ENCODE measurements at regions not wholly inside any gene's neighbourhood (a gene's known extent, or its start where the extent isn't known, plus 50 kb on each side); places are given as distances from the start of the nearest gene placed in this dataset.

DNA sequence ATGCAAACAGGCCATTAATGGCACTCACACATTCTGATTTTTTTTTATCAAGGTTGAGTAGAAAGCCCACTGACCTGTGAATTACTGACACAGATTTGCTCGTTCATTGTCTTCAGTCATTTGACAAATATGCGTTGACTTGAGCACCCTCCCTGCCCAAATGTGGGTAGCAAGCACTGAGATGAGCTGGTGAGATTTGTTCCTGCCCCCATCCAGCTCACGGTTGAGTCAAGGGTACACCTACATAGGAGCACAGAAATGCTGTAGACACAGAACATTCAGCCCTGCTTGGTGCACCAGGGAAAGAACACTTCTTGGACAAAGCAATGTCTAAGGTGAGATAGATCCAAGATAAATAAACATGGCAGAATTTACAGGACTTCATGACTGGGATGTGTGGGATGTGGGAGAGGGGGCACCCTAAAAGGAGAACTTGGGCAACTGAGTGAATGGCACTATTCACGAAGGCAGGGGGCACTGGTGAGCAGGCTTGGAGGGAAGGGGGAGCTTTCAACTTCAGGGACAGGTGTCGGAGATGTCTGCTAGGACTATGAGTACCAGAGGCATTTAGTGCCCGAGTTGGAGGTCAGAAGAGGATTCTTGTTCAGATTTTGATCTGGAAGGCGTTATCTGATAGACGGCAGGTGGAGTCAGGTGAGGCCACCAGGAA is 213.4 kb downstream of the VRK1 start:
- H3K4me3 ChIP-seq (ENCODE audit: low read depth in 1 of 2, low read length in 2 of 2): no peak overlapping the region
- no peaks in the 10 kb centered on the region for H3K27me3 ChIP-seq (ENCODE audit: low read depth, low read length)
- no peaks in the 10 kb centered on the region for H3K9me3 ChIP-seq (ENCODE audit: control insufficient read depth in 1 of 2, low read length in 2 of 2)
- no peaks in the 10 kb centered on the region for H3K36me3 ChIP-seq (ENCODE audit: control insufficient read depth in 1 of 2, insufficient read depth in 2 of 2, low read length in 2 of 2)
- H3K4me1 ChIP-seq (ENCODE audit: control insufficient read depth in 1 of 2, insufficient read depth in 2 of 2, low read length in 2 of 2): no peaks in the 10 kb centered on the region
- H3K27ac ChIP-seq (ENCODE audit: low read length): no peak overlapping the region

DNA sequence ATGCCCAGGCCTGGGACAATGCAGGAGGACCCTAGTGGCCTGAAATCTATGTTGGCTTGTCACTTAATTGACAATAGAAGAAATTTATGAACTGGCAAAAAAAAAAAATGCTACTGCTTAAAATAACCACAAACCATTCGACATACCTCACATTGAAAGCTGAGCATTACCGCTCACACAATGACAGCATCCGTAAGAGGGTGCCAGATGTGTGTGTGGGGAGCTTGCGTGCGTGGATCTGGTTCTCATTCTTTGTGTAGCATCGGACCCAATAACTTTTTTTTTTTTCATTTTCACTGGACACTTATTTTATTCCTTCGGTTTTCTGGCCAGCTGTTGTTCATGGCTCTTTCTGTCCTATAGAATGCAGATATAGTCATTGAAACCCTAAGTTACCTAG is 216.7 kb downstream of the VRK1 start:
- H3K9me3 ChIP-seq (ENCODE audit: control insufficient read depth in 1 of 2, low read length in 2 of 2): peaks cover 0 to 2% of the 10 kb centered on the region in 2 donors
- H3K27me3 ChIP-seq (ENCODE audit: low read depth, low read length): no peaks in the 10 kb centered on the region
- no peak overlapping the region for H3K4me3 ChIP-seq (ENCODE audit: low read depth in 1 of 2, low read length in 2 of 2)
- H3K4me1 ChIP-seq (ENCODE audit: control insufficient read depth in 1 of 2, insufficient read depth in 2 of 2, low read length in 2 of 2): no peaks in the 10 kb centered on the region
- no peak overlapping the region for H3K27ac ChIP-seq (ENCODE audit: low read length)
- no peaks in the 10 kb centered on the region for H3K36me3 ChIP-seq (ENCODE audit: control insufficient read depth in 1 of 2, insufficient read depth in 2 of 2, low read length in 2 of 2)

DNA sequence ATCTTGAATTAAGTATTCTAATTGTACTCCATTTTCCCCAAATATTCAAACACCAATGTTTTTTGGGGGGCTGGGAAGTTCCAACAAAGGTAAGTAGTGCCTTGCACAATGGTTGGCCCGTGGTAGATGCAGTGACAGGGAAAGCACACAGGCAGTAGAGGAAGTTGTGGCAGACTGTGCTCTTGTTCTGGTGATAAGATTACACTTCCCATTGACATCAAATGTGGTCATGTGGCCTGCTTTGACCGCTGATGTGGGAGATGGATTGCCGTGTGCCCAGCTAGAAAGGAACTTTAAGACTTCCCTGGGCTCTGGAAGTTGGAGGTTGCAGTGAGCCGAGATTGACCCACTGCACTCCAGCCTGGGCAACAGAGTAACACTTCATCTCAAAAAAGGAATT is 223.8 kb downstream of the VRK1 start:
- Histone ChIP-seq H3K27me3 (ENCODE audit: low read depth, low read length) (peaks cover 6% of the 10 kb centered on the region), H3K9me3 (ENCODE audit: control insufficient read depth in 1 of 2, low read length in 2 of 2) (peaks cover 0 to 2% of the 10 kb centered on the region in 2 donors), H3K27ac (ENCODE audit: low read length) (no peak overlapping the region), H3K36me3 (ENCODE audit: control insufficient read depth in 1 of 2, insufficient read depth in 2 of 2, low read length in 2 of 2) (no peaks in the 10 kb centered on the region), H3K4me3 (ENCODE audit: low read depth in 1 of 2, low read length in 2 of 2) (no peak overlapping the region), H3K4me1 (ENCODE audit: control insufficient read depth in 1 of 2, insufficient read depth in 2 of 2, low read length in 2 of 2) (no peaks in the 10 kb centered on the region)

DNA sequence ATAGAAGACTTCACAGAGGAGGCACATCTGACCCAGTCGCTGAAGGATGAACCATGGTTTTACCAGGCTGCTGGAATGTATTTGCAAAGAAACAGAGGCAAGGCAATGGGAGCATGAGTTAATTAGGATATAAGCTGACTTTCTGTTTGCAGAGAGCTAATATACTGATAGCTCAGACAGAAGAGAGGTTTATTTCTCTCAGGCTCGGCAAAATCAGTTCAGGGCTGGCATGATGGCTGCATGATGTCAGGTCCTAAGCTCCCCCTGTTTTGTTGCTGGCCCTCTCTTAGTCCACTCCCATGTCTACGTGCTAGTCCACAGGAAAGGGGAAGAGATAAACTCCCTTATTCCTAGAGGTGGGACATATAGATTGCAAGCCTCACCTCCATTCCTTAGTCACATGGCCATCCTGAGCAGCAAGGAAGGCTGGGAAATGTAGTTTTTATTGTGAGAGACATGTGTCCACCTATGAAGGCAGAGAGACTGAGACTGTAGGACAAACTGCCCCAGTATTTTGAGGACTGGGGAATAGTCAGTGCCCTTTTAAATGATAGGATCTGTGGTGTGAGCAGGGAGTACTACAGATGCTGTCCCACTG is 224.5 kb downstream of the VRK1 start:
- no peak overlapping the region for H3K27ac ChIP-seq (ENCODE audit: low read length)
- peaks cover 6% of the 10 kb centered on the region for H3K27me3 ChIP-seq (ENCODE audit: low read depth, low read length)
- no peaks in the 10 kb centered on the region for H3K4me1 ChIP-seq (ENCODE audit: control insufficient read depth in 1 of 2, insufficient read depth in 2 of 2, low read length in 2 of 2)
- H3K4me3 ChIP-seq (ENCODE audit: low read depth in 1 of 2, low read length in 2 of 2): no peak overlapping the region
- peaks cover 0 to 2% of the 10 kb centered on the region in 2 donors for H3K9me3 ChIP-seq (ENCODE audit: control insufficient read depth in 1 of 2, low read length in 2 of 2)
- no peaks in the 10 kb centered on the region for H3K36me3 ChIP-seq (ENCODE audit: control insufficient read depth in 1 of 2, insufficient read depth in 2 of 2, low read length in 2 of 2)

DNA sequence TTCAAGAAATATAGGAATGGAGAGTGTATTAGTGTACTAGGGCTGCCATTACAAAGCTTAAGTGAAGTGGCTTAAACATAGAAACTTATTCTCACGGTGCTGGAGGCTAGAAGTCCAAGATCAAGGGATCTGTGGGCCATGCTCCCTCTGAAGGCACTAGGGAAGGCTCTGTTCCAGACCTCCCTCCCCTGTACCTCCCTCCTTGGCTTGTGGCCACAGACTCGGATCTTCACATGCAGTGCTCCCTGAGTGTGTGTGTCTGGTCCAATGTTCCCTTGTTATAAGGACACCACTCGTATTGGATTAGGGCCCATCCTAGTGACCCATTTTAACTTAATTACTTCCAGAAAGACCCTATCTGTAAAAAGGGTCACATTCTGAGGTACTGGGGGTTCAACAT is 225.6 kb downstream of the VRK1 start:
- Histone ChIP-seq H3K27ac (ENCODE audit: low read length) (no peak overlapping the region), H3K9me3 (ENCODE audit: control insufficient read depth in 1 of 2, low read length in 2 of 2) (no peaks in the 10 kb centered on the region), H3K27me3 (ENCODE audit: low read depth, low read length) (peaks cover 6% of the 10 kb centered on the region), H3K36me3 (ENCODE audit: control insufficient read depth in 1 of 2, insufficient read depth in 2 of 2, low read length in 2 of 2) (no peaks in the 10 kb centered on the region), H3K4me3 (ENCODE audit: low read depth in 1 of 2, low read length in 2 of 2) (no peak overlapping the region), H3K4me1 (ENCODE audit: control insufficient read depth in 1 of 2, insufficient read depth in 2 of 2, low read length in 2 of 2) (no peaks in the 10 kb centered on the region)

DNA sequence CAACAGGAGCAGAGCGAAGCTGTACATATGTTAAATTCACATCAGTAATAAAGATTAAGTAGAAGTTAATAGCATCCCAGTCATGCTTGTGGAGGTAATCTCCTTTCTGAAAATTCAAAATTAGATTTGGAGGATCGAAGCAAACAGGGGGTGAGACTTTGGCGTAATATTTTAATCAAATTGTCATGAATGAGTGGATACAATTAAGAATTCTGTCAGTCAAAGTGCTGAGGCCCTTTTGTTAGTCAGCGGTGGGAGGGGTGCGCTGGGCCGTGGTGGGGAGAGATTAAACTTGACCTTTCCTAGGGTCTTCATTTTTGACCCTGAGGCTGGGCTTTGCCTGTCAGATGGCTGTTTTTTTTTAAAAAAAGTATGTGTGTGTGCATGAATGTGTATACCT is 226.7 kb downstream of the VRK1 start:
- Histone ChIP-seq H3K9me3 (ENCODE audit: control insufficient read depth in 1 of 2, low read length in 2 of 2) (no peaks in the 10 kb centered on the region), H3K4me1 (ENCODE audit: control insufficient read depth in 1 of 2, insufficient read depth in 2 of 2, low read length in 2 of 2) (no peaks in the 10 kb centered on the region), H3K36me3 (ENCODE audit: control insufficient read depth in 1 of 2, insufficient read depth in 2 of 2, low read length in 2 of 2) (no peaks in the 10 kb centered on the region), H3K27ac (ENCODE audit: low read length) (no peak overlapping the region), H3K4me3 (ENCODE audit: low read depth in 1 of 2, low read length in 2 of 2) (no peak overlapping the region), H3K27me3 (ENCODE audit: low read depth, low read length) (peaks cover 6% of the 10 kb centered on the region)

DNA sequence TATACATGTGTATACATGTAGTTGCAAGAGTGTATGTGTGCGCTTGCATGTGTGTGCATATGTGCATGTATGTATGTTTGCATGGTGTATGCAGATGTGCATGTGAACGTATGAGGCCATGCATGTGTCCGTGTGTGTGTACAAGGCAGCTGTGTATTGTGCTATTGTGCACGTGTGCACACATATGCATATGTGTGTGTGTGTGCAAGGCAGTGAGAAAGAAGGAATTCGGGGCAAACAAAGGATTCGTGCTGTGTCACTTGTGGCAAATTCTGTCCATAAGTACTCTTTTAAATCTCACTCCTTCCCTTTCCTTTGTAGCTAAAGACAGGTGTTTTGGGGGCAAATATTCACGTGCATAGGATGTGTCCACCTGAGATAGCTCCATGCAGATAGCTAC is 227.1 kb downstream of the VRK1 start:
- Histone ChIP-seq H3K4me1 (ENCODE audit: control insufficient read depth in 1 of 2, insufficient read depth in 2 of 2, low read length in 2 of 2) (no peaks in the 10 kb centered on the region), H3K9me3 (ENCODE audit: control insufficient read depth in 1 of 2, low read length in 2 of 2) (no peaks in the 10 kb centered on the region), H3K36me3 (ENCODE audit: control insufficient read depth in 1 of 2, insufficient read depth in 2 of 2, low read length in 2 of 2) (no peaks in the 10 kb centered on the region), H3K27me3 (ENCODE audit: low read depth, low read length) (peaks cover 6% of the 10 kb centered on the region), H3K4me3 (ENCODE audit: low read depth in 1 of 2, low read length in 2 of 2) (no peak overlapping the region), H3K27ac (ENCODE audit: low read length) (no peak overlapping the region)

DNA sequence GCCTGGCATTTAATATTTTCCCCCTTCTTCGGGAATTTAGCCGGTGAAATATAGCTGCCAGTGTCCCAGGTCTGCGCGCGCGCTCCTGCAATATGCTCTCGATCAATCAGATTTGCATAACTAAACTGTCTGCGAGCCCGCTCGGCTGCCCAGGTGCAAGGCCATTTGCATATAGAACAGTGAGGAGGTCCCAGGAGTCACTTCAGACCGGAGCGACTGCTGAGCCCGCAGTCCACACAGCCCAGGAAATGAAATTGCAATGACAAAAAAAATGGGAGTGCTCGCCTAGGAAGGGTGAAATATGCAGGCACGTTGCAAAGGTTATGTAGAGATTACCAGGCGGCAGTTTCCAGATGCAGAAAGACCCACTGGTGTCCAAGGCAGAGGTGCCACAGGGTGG is 228.5 kb downstream of the VRK1 start:
- Histone ChIP-seq H3K9me3 (ENCODE audit: control insufficient read depth in 1 of 2, low read length in 2 of 2) (no peaks in the 10 kb centered on the region), H3K27me3 (ENCODE audit: low read depth, low read length) (peaks cover 6% of the 10 kb centered on the region), H3K4me1 (ENCODE audit: control insufficient read depth in 1 of 2, insufficient read depth in 2 of 2, low read length in 2 of 2) (no peaks in the 10 kb centered on the region), H3K36me3 (ENCODE audit: control insufficient read depth in 1 of 2, insufficient read depth in 2 of 2, low read length in 2 of 2) (no peaks in the 10 kb centered on the region), H3K27ac (ENCODE audit: low read length) (no peak overlapping the region), H3K4me3 (ENCODE audit: low read depth in 1 of 2, low read length in 2 of 2) (no peak overlapping the region)

DNA sequence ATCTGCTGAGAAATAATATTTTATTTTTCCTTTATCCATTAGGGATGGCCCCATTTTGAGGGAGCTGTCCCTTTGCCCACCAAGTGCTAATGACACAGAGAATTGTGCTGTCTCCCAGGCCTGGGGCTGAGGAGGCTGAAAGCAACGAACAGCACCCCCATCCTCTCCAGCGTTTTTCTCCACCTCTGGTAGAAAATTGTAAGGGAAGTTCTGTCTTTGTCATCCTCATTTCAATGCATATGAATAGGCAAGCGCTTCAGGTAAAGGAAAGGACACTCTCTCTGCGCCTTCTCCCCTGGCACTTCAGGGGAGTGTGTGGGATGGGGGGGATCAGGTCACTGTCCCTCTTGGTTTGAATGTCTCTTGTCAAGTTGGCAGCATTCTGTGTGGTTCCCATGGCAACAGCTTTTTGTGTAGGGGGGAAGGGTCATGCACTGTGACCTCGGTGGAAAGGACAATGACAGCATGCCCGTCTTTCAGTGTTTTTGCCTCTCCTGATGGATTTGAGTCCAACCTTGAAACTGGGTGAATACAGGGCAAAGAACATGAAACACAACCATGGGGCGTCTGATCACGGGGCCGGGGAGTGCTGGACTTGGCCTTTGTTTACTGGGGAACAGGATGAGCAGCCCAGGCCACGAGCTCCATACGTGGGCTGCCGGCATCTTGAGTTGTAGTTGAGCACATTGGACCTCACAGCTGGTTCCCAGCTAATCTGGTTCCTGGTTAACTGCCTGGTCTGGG is 230.2 kb downstream of the VRK1 start:
- Histone ChIP-seq H3K27ac (ENCODE audit: low read length) (no peak overlapping the region), H3K27me3 (ENCODE audit: low read depth, low read length) (peaks cover 6% of the 10 kb centered on the region)

DNA sequence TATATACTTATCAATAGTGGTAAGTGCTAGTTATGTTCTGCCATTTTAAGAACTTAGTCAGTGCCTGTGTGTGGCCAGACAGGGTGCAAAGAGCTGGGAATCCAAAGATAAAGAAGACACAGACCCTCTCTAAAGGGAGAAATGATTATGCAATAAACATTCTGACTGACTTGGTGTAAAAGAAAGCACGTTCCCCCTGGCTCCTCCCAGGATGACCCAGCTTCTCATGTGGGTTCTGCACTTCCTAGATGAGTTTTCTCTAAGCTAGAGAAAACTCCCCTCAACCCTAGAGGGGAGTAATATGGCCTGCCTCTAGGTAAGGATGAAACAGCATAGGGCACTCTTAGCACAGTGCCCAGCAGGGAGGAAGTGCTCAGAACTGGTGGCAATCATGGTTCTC is 231.2 kb downstream of the VRK1 start:
- peaks cover 0 to 5% of the 10 kb centered on the region in 2 donors for H3K9me3 ChIP-seq (ENCODE audit: control insufficient read depth in 1 of 2, low read length in 2 of 2)
- no peak overlapping the region for H3K4me3 ChIP-seq (ENCODE audit: low read depth in 1 of 2, low read length in 2 of 2)
- H3K36me3 ChIP-seq (ENCODE audit: control insufficient read depth in 1 of 2, insufficient read depth in 2 of 2, low read length in 2 of 2): no peaks in the 10 kb centered on the region
- no peak overlapping the region for H3K27ac ChIP-seq (ENCODE audit: low read length)
- H3K4me1 ChIP-seq (ENCODE audit: control insufficient read depth in 1 of 2, insufficient read depth in 2 of 2, low read length in 2 of 2): peaks cover 0 to 7% of the 10 kb centered on the region in 2 donors
- H3K27me3 ChIP-seq (ENCODE audit: low read depth, low read length): peaks cover 5% of the 10 kb centered on the region

More for the DNA sequence above, 230.2 kb downstream of the VRK1 start:
- Histone ChIP-seq H3K4me1 (ENCODE audit: control insufficient read depth in 1 of 2, insufficient read depth in 2 of 2, low read length in 2 of 2) (no peaks in the 10 kb centered on the region), H3K4me3 (ENCODE audit: low read depth in 1 of 2, low read length in 2 of 2) (no peak overlapping the region), H3K36me3 (ENCODE audit: control insufficient read depth in 1 of 2, insufficient read depth in 2 of 2, low read length in 2 of 2) (no peaks in the 10 kb centered on the region), H3K9me3 (ENCODE audit: control insufficient read depth in 1 of 2, low read length in 2 of 2) (peaks cover 0 to 4% of the 10 kb centered on the region in 2 donors)

DNA sequence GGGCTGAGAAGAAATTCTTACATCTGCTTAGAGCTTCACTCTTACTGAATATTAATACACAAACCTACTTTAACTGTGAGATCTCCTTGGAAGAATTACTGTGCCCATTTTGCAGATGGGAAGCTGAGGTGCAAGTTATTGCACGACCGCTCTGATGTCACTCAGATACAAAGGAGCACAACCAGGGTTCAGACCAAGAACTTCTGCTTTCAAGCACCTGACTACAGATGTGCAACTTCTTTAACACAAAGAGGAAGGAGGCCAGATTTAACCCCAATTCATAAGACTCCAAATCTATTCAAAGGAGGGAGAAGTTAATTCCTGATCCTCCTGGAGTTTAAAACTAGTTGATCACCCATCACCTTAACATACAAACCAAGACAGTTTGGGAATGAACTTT is 232.6 kb downstream of the VRK1 start:
- Histone ChIP-seq H3K9me3 (ENCODE audit: control insufficient read depth in 1 of 2, low read length in 2 of 2) (peaks cover 0 to 5% of the 10 kb centered on the region in 2 donors), H3K36me3 (ENCODE audit: control insufficient read depth in 1 of 2, insufficient read depth in 2 of 2, low read length in 2 of 2) (no peaks in the 10 kb centered on the region), H3K4me3 (ENCODE audit: low read depth in 1 of 2, low read length in 2 of 2) (no peak overlapping the region), H3K27me3 (ENCODE audit: low read depth, low read length) (no peaks in the 10 kb centered on the region), H3K27ac (ENCODE audit: low read length) (no peak overlapping the region), H3K4me1 (ENCODE audit: control insufficient read depth in 1 of 2, insufficient read depth in 2 of 2, low read length in 2 of 2) (peaks cover 0 to 7% of the 10 kb centered on the region in 2 donors)

Data from muscle layer of duodenum (tissue), 2 donors.